K562 (cell line): ENCODE measurements at regions not wholly inside any gene's neighbourhood (a gene's known extent, or its start where the extent isn't known, plus 50 kb on each side); places are given as distances from the start of the nearest gene placed in this dataset.

Experiments used
- ATAC-seq: fragments of 200-7000 bp; cut with Tn5 transposase; 3 replicates; pipeline ENCODE4 v1.9.1; 2020; ENCODE audit warnings: moderate library complexity
- BruUV-seq: library from RNA; stranded (reverse); fragments of 400-500 nt; replicated peaks from 2 replicates; lab custom pipeline; 2021; lab: Mats Ljungman, UMichigan
- CTCF ChIA-PET: fragments of 300-600 bp; formaldehyde crosslinking; extraction: SDS; loops from one replicate; lab custom pipeline; 2021; ENCODE audit warnings: low intra/inter-chr PET ratio; lab: Yijun Ruan, JAX
- POLR2A ChIA-PET: fragments of 300-600, 350-650 bp; sonication (Branson Sonifier 250); formaldehyde crosslinking; extraction: SDS; loops from one replicate; lab custom pipeline; 2021; ENCODE audit warnings: antibody characterized with exemption, inconsistent platforms; lab: Yijun Ruan, JAX
- DNase-seq, 4 experiments: peaks; one replicate each; pipeline versions ENCODE4 v3.0.0 to v3.0.0-alpha.2; 2011 to 2018; ENCODE audit warnings: low spot score in 3 of 4, mixed read lengths in 3 of 4; ENCODE audit errors: extremely low read depth in 1 of 4
- FAIRE-seq: peaks from 2 replicates; lab custom pipeline; 2011; peaks lifted over from hg19 to GRCh38; lab: Jason Lieb, UNC
- H2AFZ ChIP-seq: 2 replicates; pipeline ENCODE4 v1.6.0; 2011; ENCODE audit warnings: low read depth, low read length, control low read depth, inconsistent platforms
- H3K27ac ChIP-seq: fragments of 200-600 bp; 3 replicates; pipeline ENCODE4 v1.8.0; 2011; ENCODE audit warnings: low read depth, mild to moderate bottlenecking, control low read depth, inconsistent platforms, low read length, moderate library complexity, mixed read lengths; ENCODE audit errors: extremely low read depth
- H3K27me3 ChIP-seq, 2 experiments: fragments of 300-600 bp in 1 of 2; 2 replicates in 1 of 2; 3 replicates in 1 of 2; pipeline versions ENCODE4 v1.6.0 to v1.8.0; 2011; ENCODE audit warnings: inconsistent platforms in 2 of 2, low read length in 2 of 2, mild to moderate bottlenecking in 1 of 2, mixed read lengths in 1 of 2, moderate library complexity in 1 of 2; ENCODE audit not compliant: control insufficient read depth in 2 of 2, insufficient read depth in 2 of 2
- H3K36me3 ChIP-seq: fragments of 300-600 bp; 3 replicates; pipeline ENCODE4 v1.8.0; 2011; ENCODE audit warnings: mild to moderate bottlenecking, low read length, inconsistent platforms; ENCODE audit not compliant: control insufficient read depth, insufficient read depth
- H3K4me1 ChIP-seq, 2 experiments: fragments of 200-600 bp in 1 of 2; replicated peaks in 1 of 2; 2 replicates in 1 of 2; 3 replicates in 1 of 2; pipeline versions ENCODE4 v1.5.1 to v1.8.0; 2011; ENCODE audit warnings: inconsistent platforms in 2 of 2, low read length in 2 of 2, mild to moderate bottlenecking in 1 of 2, mixed read lengths in 1 of 2, moderate library complexity in 1 of 2; ENCODE audit not compliant: control insufficient read depth in 2 of 2, insufficient read depth in 2 of 2
- H3K4me2 ChIP-seq: 2 replicates; pipeline ENCODE4 v1.6.1; 2011; ENCODE audit warnings: low read length, control low read depth, inconsistent platforms, mixed read lengths; ENCODE audit not compliant: insufficient read depth
- H3K4me3 ChIP-seq: fragments of 200-600 bp; sonication (generic), shearing (Covaris generic); 2 replicates; pipeline ENCODE4 v1.5.1; 2016; ENCODE audit warnings: control low read depth, inconsistent platforms
- H3K79me2 ChIP-seq: fragments of 200-600 bp; 3 replicates; pipeline ENCODE4 v1.8.0; 2011; ENCODE audit warnings: low read length, inconsistent platforms; ENCODE audit not compliant: control insufficient read depth, insufficient read depth
- H3K9ac ChIP-seq, 2 experiments: 2 replicates each; pipeline versions ENCODE4 v1.6.0 to v1.6.1; 2011; ENCODE audit warnings: low read depth in 2 of 2, low read length in 2 of 2, control low read depth in 1 of 2, inconsistent platforms in 1 of 2, mild to moderate bottlenecking in 1 of 2, mixed read lengths in 1 of 2; ENCODE audit not compliant: insufficient read depth in 1 of 2
- H3K9me1 ChIP-seq: one replicate; pipeline ENCODE4 v1.6.0; 2011; ENCODE audit warnings: inconsistent platforms, mild to moderate bottlenecking, low read length, moderate library complexity; ENCODE audit not compliant: control insufficient read depth, insufficient read depth
- H3K9me3 ChIP-seq: replicated peaks from 2 replicates; pipeline ENCODE4 v1.5.1; 2011; ENCODE audit warnings: low read depth, low read length, inconsistent platforms; ENCODE audit not compliant: control insufficient read depth, insufficient read depth
- H4K20me1 ChIP-seq: replicated peaks from 2 replicates; pipeline ENCODE4 v1.6.1; 2011; ENCODE audit warnings: low read length, inconsistent platforms, mixed read lengths; ENCODE audit not compliant: control insufficient read depth, insufficient read depth
- E2F1 ChIP-seq: sonication (generic); formaldehyde crosslinking; IDR thresholded peaks from 2 replicates; pipeline ENCODE4 v1.8.1; 2023; ENCODE audit warnings: mild to moderate bottlenecking, missing genetic modification reagents, moderate library complexity
- GABPB1 ChIP-seq: sonication (generic); formaldehyde crosslinking; IDR thresholded peaks from 2 replicates; pipeline ENCODE4 v1.8.0; 2022; ENCODE audit warnings: mild to moderate bottlenecking, missing genetic modification reagents
- HDAC8 ChIP-seq: fragments of 450-650 bp; IDR thresholded peaks from 2 replicates; pipeline ENCODE4 v1.6.1; 2016; ENCODE audit warnings: mild to moderate bottlenecking, missing genetic modification characterization, moderate library complexity, missing compliant biosample characterization
- LARP7 ChIP-seq: fragments of 450-650 bp; IDR thresholded peaks from 2 replicates; pipeline ENCODE4 v1.6.1; 2016
- PYGO2 ChIP-seq: fragments of 450-650 bp; IDR thresholded peaks from 2 replicates; pipeline ENCODE4 v1.6.1; 2016; ENCODE audit warnings: mild to moderate bottlenecking, missing genetic modification characterization, moderate library complexity, missing compliant biosample characterization
- ZNF174 ChIP-seq: fragments of 250-450 bp; sonication (Bioruptor Pico); IDR thresholded peaks from 2 replicates; pipeline ENCODE4 v1.4.0; 2020; ENCODE audit warnings: mild to moderate bottlenecking
- ZNF23 ChIP-seq: fragments of 250-450 bp; sonication (Bioruptor Pico); IDR thresholded peaks from 2 replicates; pipeline ENCODE4 v1.4.0; 2020; ENCODE audit warnings: mild to moderate bottlenecking
- ZNF280A ChIP-seq: fragments of 450-650 bp; IDR thresholded peaks from 2 replicates; pipeline ENCODE4 v1.6.1; 2018; ENCODE audit warnings: mild to moderate bottlenecking, low read depth; ENCODE audit not compliant: partially characterized antibody
- ZNF408 ChIP-seq: fragments of 250-450 bp; sonication (Bioruptor Pico); IDR thresholded peaks from 2 replicates; pipeline ENCODE4 v1.4.0; 2020; ENCODE audit warnings: low read depth, mild to moderate bottlenecking, moderate library complexity
- ZNF77 ChIP-seq: fragments of 250-450 bp; sonication (Bioruptor Pico); IDR thresholded peaks from 2 replicates; pipeline ENCODE4 v1.5.0; 2020
- WGBS: fragments of 100-300 bp; shearing (Covaris generic); methylation state at CpG from one replicate; pipeline ENCODE4 v1.1.6; 2016; ENCODE audit warnings: low coverage, mixed read lengths; ENCODE audit not compliant: insufficient coverage; ENCODE audit errors: missing lambda C conversion rate; 5-methylcytosine and 5-hydroxymethylcytosine counted together
- in situ Hi-C: fragments of 300-500 bp; cut with MboI; formaldehyde crosslinking; loops from 4 replicates; pipeline ENCODE4 v1.15.0; 2018; ENCODE audit warnings: inconsistent platforms, mixed read lengths
- intact Hi-C: fragments of 100-400 bp; cut with micrococcal nuclease; formaldehyde crosslinking; loops from 2 replicates; pipeline ENCODE4 v1.14.2; 2022
- TF ChIP-seq, protein P1 (sequence below): fragments of 450-650 bp; formaldehyde crosslinking; IDR thresholded peaks from 2 replicates; pipeline ENCODE4 v1.4.0; 2020; ENCODE audit warnings: mild to moderate bottlenecking, moderate library complexity
- TF ChIP-seq, protein P2 (sequence below): sonication (generic); formaldehyde crosslinking; IDR thresholded peaks from 2 replicates; pipeline ENCODE4 v1.8.0; 2023; ENCODE audit warnings: mild to moderate bottlenecking, missing genetic modification reagents
- TF ChIP-seq, protein P3 (sequence below): sonication (generic); formaldehyde crosslinking; IDR thresholded peaks from 2 replicates; pipeline ENCODE4 v1.8.0; 2022; ENCODE audit warnings: mild to moderate bottlenecking, missing genetic modification reagents

- no peak for TF ChIP-seq ZNF280A
- TF ChIP-seq LARP7, result no peak
- TF ChIP-seq ZNF23 (CRISPR knock-in tag), result no peak
- no peak for TF ChIP-seq GABPB1 (CRISPR knock-in tag)
- TF ChIP-seq, protein P1, sequence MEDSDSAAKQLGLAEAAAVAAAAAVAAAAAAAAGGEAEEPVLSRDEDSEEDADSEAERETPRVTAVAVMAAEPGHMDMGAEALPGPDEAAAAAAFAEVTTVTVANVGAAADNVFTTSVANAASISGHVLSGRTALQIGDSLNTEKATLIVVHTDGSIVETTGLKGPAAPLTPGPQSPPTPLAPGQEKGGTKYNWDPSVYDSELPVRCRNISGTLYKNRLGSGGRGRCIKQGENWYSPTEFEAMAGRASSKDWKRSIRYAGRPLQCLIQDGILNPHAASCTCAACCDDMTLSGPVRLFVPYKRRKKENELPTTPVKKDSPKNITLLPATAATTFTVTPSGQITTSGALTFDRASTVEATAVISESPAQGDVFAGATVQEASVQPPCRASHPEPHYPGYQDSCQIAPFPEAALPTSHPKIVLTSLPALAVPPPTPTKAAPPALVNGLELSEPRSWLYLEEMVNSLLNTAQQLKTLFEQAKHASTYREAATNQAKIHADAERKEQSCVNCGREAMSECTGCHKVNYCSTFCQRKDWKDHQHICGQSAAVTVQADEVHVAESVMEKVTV (CRISPR knock-in tag), result no peak
Measured at GRCh38 chr2:16391986-16392385, 273.6 kb downstream of the CYRIA start (continued).

GRCh38 chr2:16390561-16390960, 275.1 kb downstream of the CYRIA start:
- Histone ChIP-seq H3K9me3 (no peaks in the 10 kb centered on the region), H3K27me3 (peaks cover 7 to 16% of the 10 kb centered on the region in 2 experiments; a peak in 3 of 5 replicates), H3K9ac (no peak overlapping the region), H3K27ac (no peak overlapping the region), H3K4me2 (no peak overlapping the region), H2AFZ (no peak overlapping the region), H3K36me3 (no peaks in the 10 kb centered on the region), H3K9me1 (no peaks in the 10 kb centered on the region), H3K4me3 (no peak overlapping the region), H4K20me1 (no peaks in the 10 kb centered on the region), H3K79me2 (no peaks in the 10 kb centered on the region), H3K4me1 (no peaks in the 10 kb centered on the region; a peak in 1 of 5 replicates)
- in situ Hi-C loops (no loop called here), intact Hi-C loops (no loop called here)
- ATAC-seq (no peak), DNase-seq (no peak), FAIRE-seq (no peak)
- ChIA-PET POLR2A (no interaction called here), CTCF (no interaction called here)
- no TSS peak for BruUV-seq
- WGBS, result under 1% methylated on average over 6 of the region's 6 CpGs
- TF ChIP-seq E2F1 (CRISPR knock-in tag) (no peak), ZNF77 (CRISPR knock-in tag) (no peak), ZNF174 (CRISPR knock-in tag) (no peak), ZNF408 (CRISPR knock-in tag) (no peak), PYGO2 (no peak), HDAC8 (tag) (no peak)
- TF ChIP-seq, protein P2, sequence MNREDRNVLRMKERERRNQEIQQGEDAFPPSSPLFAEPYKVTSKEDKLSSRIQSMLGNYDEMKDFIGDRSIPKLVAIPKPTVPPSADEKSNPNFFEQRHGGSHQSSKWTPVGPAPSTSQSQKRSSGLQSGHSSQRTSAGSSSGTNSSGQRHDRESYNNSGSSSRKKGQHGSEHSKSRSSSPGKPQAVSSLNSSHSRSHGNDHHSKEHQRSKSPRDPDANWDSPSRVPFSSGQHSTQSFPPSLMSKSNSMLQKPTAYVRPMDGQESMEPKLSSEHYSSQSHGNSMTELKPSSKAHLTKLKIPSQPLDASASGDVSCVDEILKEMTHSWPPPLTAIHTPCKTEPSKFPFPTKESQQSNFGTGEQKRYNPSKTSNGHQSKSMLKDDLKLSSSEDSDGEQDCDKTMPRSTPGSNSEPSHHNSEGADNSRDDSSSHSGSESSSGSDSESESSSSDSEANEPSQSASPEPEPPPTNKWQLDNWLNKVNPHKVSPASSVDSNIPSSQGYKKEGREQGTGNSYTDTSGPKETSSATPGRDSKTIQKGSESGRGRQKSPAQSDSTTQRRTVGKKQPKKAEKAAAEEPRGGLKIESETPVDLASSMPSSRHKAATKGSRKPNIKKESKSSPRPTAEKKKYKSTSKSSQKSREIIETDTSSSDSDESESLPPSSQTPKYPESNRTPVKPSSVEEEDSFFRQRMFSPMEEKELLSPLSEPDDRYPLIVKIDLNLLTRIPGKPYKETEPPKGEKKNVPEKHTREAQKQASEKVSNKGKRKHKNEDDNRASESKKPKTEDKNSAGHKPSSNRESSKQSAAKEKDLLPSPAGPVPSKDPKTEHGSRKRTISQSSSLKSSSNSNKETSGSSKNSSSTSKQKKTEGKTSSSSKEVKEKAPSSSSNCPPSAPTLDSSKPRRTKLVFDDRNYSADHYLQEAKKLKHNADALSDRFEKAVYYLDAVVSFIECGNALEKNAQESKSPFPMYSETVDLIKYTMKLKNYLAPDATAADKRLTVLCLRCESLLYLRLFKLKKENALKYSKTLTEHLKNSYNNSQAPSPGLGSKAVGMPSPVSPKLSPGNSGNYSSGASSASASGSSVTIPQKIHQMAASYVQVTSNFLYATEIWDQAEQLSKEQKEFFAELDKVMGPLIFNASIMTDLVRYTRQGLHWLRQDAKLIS (CRISPR knock-in tag), result no peak
- TF ChIP-seq, protein P3, sequence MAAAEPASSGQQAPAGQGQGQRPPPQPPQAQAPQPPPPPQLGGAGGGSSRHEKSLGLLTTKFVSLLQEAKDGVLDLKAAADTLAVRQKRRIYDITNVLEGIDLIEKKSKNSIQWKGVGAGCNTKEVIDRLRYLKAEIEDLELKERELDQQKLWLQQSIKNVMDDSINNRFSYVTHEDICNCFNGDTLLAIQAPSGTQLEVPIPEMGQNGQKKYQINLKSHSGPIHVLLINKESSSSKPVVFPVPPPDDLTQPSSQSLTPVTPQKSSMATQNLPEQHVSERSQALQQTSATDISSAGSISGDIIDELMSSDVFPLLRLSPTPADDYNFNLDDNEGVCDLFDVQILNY (CRISPR knock-in tag), result no peak
